Smooth muscle cell (in vitro differentiated cells): ENCODE measurements at regions not wholly inside any gene's neighbourhood (a gene's known extent, or its start where the extent isn't known, plus 50 kb on each side); places are given as distances from the start of the nearest gene placed in this dataset.

Experiments
- DNase-seq: peaks from one replicate; lab custom pipeline; 2025; ENCODE audit not compliant: unreplicated experiment; lab: John Stamatoyannopoulos, UW
- H2AFZ ChIP-seq: fragments of 200-600 bp; sonication (generic); 2 replicates; pipeline ENCODE4 v1.6.0; 2016; ENCODE audit warnings: antibody characterized with exemption, low read depth, mild to moderate bottlenecking
- H3F3A ChIP-seq: fragments of 200-600 bp; sonication (generic); 2 replicates; pipeline ENCODE4 v1.6.0; 2017; ENCODE audit warnings: antibody characterized with exemption, low read depth
- H3K27ac ChIP-seq: fragments of 200-600 bp; sonication (generic); 2 replicates; pipeline ENCODE4 v1.5.1; 2016; ENCODE audit warnings: low read depth, mild to moderate bottlenecking
- H3K27me3 ChIP-seq: fragments of 200-600 bp; sonication (generic); 2 replicates; pipeline ENCODE4 v1.6.1; 2016; ENCODE audit warnings: low read depth, mild to moderate bottlenecking
- H3K36me3 ChIP-seq: fragments of 200-600 bp; sonication (generic); 2 replicates; pipeline ENCODE4 v1.5.1; 2016; ENCODE audit warnings: low read depth
- H3K4me1 ChIP-seq: fragments of 200-600 bp; sonication (generic); 2 replicates; pipeline ENCODE4 v1.5.1; 2016; ENCODE audit warnings: low read depth
- H3K4me2 ChIP-seq: fragments of 200-600 bp; sonication (generic); 2 replicates; pipeline ENCODE4 v1.6.0; 2016; ENCODE audit warnings: mild to moderate bottlenecking
- H3K4me3 ChIP-seq: fragments of 200-600 bp; sonication (generic); 2 replicates; pipeline ENCODE4 v1.5.1; 2016; ENCODE audit warnings: mild to moderate bottlenecking
- H3K79me2 ChIP-seq: fragments of 200-600 bp; sonication (generic); 2 replicates; pipeline ENCODE4 v1.6.0; 2016; ENCODE audit warnings: low read depth, mild to moderate bottlenecking
- H3K9ac ChIP-seq: fragments of 200-600 bp; sonication (generic); 2 replicates; pipeline ENCODE4 v1.6.0; 2016; ENCODE audit warnings: low read depth
- H3K9me3 ChIP-seq: fragments of 200-600 bp; sonication (generic); replicated peaks from 2 replicates; pipeline ENCODE4 v1.5.1; 2016; ENCODE audit warnings: low read depth
- H4K20me1 ChIP-seq: fragments of 200-600 bp; sonication (generic); 2 replicates; pipeline ENCODE4 v1.6.0; 2016; ENCODE audit warnings: low read depth
- WGBS: methylation state at CpG from one replicate; pipeline ENCODE4 v1.1.7; 2016; ENCODE audit warnings: low lambda C conversion rate; 5-methylcytosine and 5-hydroxymethylcytosine counted together
- TF ChIP-seq, protein P1 (sequence below): fragments of 200-600 bp; sonication (generic); IDR thresholded peaks from 2 replicates; pipeline ENCODE4 v1.5.1; 2017; ENCODE audit warnings: borderline replicate concordance, mild to moderate bottlenecking, antibody characterized with exemption; ENCODE audit not compliant: insufficient read depth, poor library complexity, severe bottlenecking

- Histone ChIP-seq H3K79me2 (no peaks in the 10 kb centered on the region), H3F3A (no peaks in the 10 kb centered on the region), H3K27me3 (peaks cover 4% of the 10 kb centered on the region), H3K27ac (no peak overlapping the region), H2AFZ (no peak overlapping the region), H3K9ac (no peak overlapping the region), H3K4me2 (no peak overlapping the region), H3K4me3 (no peak overlapping the region), H3K4me1 (no peaks in the 10 kb centered on the region), H3K9me3 (no peaks in the 10 kb centered on the region), H4K20me1 (no peaks in the 10 kb centered on the region), H3K36me3 (no peaks in the 10 kb centered on the region)
- DNase-seq, result no peak
- WGBS, result 97% methylated on average over 29 of the region's 29 CpGs
- TF ChIP-seq, protein P1, sequence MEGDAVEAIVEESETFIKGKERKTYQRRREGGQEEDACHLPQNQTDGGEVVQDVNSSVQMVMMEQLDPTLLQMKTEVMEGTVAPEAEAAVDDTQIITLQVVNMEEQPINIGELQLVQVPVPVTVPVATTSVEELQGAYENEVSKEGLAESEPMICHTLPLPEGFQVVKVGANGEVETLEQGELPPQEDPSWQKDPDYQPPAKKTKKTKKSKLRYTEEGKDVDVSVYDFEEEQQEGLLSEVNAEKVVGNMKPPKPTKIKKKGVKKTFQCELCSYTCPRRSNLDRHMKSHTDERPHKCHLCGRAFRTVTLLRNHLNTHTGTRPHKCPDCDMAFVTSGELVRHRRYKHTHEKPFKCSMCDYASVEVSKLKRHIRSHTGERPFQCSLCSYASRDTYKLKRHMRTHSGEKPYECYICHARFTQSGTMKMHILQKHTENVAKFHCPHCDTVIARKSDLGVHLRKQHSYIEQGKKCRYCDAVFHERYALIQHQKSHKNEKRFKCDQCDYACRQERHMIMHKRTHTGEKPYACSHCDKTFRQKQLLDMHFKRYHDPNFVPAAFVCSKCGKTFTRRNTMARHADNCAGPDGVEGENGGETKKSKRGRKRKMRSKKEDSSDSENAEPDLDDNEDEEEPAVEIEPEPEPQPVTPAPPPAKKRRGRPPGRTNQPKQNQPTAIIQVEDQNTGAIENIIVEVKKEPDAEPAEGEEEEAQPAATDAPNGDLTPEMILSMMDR, result no peak
Measured at GRCh38 chr20:63061051-63061770, 54.4 kb upstream of the BHLHE23 start.

DNA sequence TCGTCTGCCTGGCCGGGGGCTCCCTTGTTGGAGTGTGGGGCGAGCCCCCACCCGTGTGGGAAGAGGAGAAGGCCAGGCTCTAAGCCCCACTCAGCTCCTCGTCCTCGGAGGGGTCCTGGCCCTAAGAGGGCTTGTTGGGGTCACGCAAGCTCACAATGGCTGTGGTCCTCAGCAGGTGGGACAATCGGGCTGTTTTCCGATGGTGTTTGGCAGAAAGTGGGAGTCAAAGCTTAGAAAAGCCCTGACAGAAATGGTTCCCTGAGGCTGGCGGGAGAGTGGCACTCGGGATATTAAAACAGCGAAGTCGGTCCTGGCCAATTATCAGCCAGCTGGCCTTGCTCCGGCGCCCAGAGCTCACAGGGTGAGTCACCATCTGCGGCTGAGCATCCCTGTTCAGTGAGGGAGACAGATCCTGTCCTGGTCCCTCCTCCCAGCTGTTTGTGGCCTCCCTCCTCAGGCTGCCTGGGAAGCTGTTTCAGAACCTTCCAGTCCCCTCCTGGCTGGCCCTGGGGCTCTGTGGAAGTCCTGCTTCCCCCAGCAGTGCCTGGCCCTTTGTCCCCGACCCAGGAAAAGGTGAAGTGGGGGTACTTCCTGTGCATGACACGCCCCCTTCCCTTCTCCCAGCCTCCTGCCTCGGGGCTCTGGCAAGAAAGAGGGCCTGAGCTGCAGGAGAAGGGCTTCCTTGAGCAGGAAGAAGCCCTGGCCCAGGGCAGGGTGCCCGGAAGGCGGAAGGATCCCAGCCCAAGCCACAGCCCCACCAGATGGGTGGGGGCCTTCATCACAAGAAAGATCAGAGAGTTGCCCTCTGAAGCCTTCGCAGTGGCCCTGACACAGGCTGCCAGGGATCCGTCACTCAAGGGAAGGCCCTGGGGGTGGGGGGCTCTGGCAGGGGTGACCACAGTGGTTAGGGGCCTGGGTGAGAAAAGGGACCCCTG, 53.6 kb upstream of the BHLHE23 start:
- H2AFZ ChIP-seq, result no peak overlapping the region
- no peaks in the 10 kb centered on the region for H3F3A ChIP-seq
- H3K4me2 ChIP-seq, result no peak overlapping the region
- TF ChIP-seq, protein P1, result no peak
- no peak overlapping the region for H3K4me3 ChIP-seq
- H3K36me3 ChIP-seq, result no peaks in the 10 kb centered on the region
- H3K27ac ChIP-seq, result no peak overlapping the region
- DNase-seq, result no peak
- H3K4me1 ChIP-seq, result no peaks in the 10 kb centered on the region
- no peak overlapping the region for H3K9ac ChIP-seq
- H3K79me2 ChIP-seq, result no peaks in the 10 kb centered on the region
- H3K27me3 ChIP-seq, result peaks cover 4% of the 10 kb centered on the region
- no peaks in the 10 kb centered on the region for H3K9me3 ChIP-seq
- 65% methylated on average over 23 of the region's 23 CpGs for WGBS
- H4K20me1 ChIP-seq, result no peaks in the 10 kb centered on the region

GRCh38 chr20:63059684-63060056, 52.9 kb upstream of the BHLHE23 start:
- WGBS, result 91% methylated on average over 17 of the region's 17 CpGs
- no peak for DNase-seq

More at GRCh38 chr20:63059684-63060056, 52.9 kb upstream of the BHLHE23 start:
- TF ChIP-seq, protein P1, result no peak
- H3K27me3 ChIP-seq, result peaks cover 4% of the 10 kb centered on the region
- H3K9me3 ChIP-seq, result no peaks in the 10 kb centered on the region
- no peaks in the 10 kb centered on the region for H4K20me1 ChIP-seq
- H3F3A ChIP-seq, result no peaks in the 10 kb centered on the region
- no peak overlapping the region for H2AFZ ChIP-seq
- H3K36me3 ChIP-seq, result no peaks in the 10 kb centered on the region
- no peaks in the 10 kb centered on the region for H3K4me1 ChIP-seq
- H3K79me2 ChIP-seq, result no peaks in the 10 kb centered on the region
- H3K27ac ChIP-seq, result no peak overlapping the region
- H3K9ac ChIP-seq, result no peak overlapping the region
- H3K4me2 ChIP-seq, result no peak overlapping the region
- no peak overlapping the region for H3K4me3 ChIP-seq
